GM21529 (cell line): ENCODE measurements at regions not wholly inside any gene's neighbourhood (a gene's known extent, or its start where the extent isn't known, plus 50 kb on each side); places are given as distances from the start of the nearest gene placed in this dataset.
"Not testable (repeated sequence)": the region's sequence is repeated elsewhere in the genome, so short reads cannot be mapped to it uniquely, and the experiment has no call there.

ENCODE experiments used
- ATAC-seq: cut with Tn5 transposase; IDR thresholded peaks from one replicate; pipeline ENCODE4 v1.9.1; 2021; ENCODE audit not compliant: unreplicated experiment

DNA sequence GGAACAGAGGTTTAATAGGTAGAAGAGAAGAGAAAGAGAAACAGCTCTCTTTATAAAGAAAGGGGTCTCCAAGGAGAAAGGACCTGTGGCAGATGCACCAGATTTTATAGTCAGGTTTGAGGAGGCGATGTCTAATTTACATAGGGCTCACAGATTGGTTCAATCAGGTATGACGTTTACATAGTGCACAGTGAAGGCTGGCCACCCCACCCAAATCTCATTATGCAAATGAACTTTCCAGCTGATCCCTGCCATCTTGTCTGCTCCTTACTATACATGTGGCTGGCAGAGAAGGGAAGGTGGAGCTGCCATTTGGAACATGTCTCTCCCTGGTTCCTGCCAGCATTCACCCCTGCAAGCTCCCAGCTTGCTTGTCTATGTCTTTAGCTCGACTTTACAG lies 557.8 kb downstream of the SUCLG1 start:
- ATAC-seq: no peak

DNA sequence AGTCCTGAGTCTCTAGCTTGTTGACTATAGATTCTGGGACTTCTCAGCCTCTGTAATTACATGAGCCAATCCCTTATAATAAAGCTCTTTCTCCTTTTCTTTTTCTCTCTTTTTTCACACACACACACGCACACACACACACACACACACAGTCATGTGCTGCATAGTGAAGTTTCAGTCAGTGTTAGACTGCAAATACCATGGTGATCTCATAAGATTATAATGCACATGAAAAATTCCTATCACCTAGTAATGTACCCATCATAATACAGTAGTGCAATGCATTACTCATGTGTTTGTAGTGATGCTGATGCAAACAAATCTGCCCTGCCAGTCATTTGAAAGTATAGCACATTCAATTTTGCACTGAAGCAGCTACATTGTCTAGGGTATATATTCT lies 558.2 kb downstream of the SUCLG1 start:
- no peak for ATAC-seq

DNA sequence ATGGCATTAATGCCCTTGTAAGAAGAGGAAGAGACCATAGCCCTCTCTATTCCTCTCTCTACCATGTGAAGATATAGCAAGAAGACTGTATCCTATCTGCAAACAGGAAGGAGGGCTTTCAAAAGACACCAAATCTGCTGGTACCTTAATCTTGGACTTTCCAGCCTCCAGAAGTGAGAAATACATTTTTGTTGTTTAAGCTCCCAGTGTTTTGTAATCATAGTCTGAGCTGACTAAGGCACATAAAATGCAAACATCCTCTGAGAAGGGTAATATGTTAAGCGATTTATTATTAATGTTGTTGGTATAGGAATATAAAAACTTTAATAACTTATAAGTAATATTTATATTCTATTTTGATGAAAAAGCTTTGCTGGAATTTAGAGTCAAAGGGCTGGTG lies 559.8 kb downstream of the SUCLG1 start:
- no peak for ATAC-seq

DNA sequence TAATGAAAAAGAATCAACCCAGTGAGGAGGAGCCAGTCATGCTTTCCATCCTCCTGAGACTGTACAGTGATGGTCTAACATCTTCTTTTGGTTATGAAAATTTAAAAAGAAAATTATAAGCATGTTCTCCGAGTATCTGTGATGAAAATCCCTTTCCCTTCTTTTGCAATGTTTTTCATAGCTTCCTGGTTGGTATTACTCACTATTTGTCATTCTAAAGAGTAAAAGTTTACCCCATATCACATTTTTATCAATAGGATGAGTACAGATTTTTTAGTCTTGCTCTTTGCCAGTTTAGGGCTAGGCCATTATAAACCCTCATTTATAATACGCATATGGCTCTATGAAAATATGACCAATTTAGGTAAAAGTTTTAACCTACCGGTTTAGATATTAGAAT lies 564.1 kb downstream of the SUCLG1 start:
- ATAC-seq: no peak

DNA sequence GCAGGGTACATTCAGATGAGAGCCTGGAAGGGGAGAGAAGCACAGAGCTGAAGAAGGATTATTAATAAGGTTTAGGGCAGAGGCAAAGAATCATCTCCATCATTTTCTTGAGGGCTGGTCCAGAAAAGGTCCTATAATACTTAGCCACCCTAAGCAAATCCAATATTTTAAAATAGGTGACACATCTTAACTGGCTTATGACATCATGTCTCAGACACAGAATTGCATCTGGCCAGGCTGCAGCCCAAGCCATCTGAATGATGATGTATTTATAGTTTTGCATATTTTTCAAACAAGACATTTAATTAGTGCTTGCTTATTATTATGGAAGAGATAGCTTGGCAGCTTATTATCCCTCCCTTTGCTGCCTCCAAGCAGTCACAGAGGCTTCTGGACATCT lies 571.3 kb downstream of the SUCLG1 start:
- no peak for ATAC-seq

DNA sequence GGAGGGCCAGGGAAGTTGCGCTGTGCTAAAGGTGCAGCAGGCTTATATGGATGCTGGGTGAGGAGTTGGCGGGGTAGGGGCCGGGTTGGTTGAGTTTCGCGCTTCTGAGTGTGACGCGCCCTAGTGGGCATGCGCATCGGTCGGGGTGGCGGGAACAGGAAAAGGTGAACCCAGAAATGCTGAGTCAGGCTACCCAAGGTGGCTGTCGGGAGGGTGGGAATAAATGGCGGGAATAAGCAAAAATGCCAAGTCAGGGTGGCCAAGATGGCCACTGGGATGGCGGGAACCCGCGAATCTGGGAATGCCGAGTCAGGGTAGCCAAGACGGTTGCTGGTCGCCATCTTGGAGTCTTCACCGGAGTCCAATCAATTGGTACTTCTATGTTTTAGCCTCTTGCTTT lies 580.0 kb downstream of the SUCLG1 start:
- ATAC-seq: no peak

DNA sequence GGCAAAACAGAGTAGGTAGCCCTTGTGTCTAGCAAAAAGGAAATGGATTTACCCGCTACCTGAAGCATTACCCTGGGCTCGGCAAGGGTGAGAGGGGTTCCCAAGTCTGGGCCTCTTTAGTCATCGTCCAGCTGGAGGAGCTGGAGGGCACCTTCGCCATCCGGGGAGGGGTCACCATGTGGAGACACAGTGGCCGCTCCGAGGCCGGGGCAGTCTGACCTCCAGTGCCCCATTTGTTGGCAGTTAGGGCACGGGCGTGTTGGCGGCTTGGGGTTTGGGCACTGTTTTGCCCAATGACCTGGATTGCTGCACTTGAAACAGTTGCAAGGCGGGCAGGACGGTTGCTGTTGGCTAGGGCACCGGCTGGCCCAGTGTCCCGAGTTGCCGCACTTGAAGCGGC lies 581.8 kb downstream of the SUCLG1 start:
- not testable (repeated sequence) for ATAC-seq

DNA sequence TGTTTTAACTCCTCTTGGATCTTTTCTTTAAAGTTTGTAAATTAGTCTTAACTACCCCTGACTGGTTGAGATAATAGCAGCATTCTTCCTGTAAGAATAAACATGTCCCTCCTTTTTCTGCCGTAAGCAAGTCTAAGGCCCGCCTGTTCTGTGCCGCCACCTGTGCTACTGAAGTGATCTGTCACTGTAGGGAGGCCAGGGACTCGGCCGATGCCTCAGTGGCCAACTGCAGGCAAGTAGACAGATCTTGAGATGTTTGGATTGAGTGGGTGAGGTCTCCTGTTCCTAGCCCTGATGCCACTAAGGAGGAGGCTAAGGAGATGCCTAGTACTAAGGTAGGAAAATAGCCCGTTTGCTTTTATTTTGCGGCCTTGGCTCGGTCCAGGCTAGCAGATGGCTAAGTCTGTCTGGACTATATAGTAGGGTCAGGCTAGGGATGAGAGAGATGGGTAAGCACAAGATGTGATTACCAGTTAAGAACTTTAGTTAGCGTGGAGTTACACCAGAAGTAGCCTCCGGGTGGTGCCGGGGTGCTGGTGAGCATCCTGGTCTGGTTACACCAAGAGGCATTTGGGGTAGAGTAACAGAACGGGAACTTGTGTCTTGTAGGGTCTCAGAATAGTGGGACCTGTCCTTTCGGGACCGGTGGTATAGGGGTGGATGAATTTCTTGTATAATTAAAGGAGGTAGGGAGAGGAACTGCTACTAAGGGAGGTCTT lies 584.2 kb downstream of the SUCLG1 start:
- ATAC-seq: no peak

DNA sequence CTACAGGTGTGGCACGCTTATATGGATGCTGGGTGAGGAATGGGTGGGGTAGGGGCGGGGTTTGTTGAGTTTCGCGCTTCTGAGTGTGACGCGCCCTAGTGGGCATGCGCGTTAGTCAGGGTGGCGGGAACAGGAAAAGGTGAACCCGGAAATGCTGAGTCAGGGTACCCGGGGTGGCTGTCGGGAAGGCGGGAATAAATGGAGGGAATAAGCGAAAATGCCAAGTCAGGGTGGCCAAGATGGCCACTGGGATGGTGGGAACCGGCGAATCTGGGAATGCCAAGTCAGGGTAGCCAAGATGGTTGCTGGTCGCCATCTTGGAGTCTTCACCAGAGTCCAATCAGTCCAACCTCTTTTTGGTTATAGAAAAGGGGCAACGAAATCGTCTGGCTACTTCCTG lies 585.0 kb downstream of the SUCLG1 start:
- no peak for ATAC-seq

DNA sequence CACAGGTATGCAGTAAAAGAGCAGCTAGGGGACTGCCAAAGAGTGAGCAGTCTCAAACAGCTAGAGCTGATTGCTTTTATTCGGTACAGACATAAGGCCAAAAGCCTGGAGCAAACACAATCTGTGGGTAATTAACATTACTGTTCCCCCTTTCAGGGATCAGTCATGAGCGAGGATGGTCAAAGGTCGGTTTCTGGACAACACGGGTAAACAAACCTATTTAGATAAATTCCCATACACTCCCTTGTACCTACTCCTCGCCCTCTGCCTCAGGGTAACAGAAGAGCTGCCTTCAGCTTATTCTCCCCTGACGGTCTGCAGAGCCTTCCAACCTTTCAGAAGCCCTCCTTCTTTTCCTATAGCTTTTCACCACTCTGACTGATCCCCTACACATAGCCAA lies 586.0 kb downstream of the SUCLG1 start:
- no peak for ATAC-seq

DNA sequence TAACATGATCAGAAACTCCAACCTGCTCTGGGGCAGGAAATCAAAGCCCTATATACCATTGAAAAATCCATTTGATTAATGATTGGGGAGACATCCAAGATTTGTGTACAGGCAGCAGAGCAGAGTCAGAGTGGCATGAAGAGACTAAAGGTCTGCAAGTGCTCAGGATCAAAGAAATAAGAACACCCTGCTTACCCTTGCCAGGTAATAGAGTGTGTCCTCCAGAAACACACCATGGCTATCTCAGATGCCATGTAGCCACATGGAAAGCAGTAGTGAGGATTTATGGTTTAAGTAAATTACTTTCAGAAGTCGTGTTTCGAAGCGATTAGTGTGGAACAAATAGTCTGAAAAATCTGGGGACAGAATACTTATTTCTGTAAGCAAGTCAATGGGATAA lies 592.9 kb downstream of the SUCLG1 start:
- no peak for ATAC-seq

DNA sequence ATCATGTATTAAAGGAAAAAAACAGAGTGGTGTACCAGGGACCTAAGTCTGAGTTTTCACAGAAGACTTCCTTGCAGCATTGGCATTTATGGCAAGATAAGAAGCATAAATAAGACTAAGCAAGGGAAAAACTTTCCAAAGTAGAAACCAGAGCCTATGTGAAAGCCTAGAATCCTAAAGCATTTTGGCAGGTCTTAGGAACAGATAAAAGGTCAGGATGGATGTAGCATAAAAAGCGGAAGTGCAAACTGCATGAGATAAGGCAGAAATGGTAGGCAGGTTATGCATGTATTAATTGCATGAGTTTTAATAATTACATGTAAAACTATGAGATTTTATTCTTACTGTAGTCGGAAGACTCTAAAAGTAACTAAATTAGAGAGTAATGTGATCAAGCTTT lies 596.5 kb downstream of the SUCLG1 start:
- ATAC-seq: no peak

DNA sequence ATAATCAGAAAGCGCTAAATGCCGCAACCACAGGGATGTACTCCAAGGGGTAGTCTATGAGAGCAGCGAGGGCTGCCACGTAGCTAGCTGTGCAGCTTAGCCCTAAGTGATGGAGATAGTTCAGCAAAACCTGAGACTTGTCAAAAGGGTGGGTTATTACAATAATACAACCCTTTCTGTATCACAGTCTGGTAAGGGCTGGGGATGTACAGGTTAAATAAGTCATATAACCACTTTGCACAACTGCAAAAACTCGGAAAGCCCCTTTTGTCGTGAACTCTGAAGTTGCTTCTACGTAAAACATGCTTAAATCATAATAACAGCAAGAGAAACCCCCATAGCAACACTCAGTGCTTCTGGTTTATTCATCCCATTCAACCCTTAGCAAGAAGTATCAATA lies 598.8 kb downstream of the SUCLG1 start:
- ATAC-seq: no peak

DNA sequence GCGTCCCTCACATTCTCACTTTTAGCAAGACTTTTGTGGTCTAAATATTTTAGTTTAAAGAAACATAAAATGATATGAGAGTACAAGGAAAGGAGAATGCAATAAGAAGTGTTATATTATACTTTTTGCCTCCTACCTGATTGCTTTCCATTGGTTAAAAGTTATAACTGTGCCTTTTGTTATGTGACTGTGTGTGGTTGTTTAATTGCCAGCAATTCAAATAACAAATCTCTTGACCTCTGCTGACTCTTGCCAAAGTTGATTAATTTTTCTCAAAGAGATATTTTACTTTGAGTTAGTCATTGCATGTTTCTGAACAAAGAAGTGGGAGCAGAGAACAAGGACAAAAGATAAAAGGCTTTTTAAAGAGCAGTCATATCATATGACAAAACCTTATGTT lies 599.5 kb downstream of the SUCLG1 start:
- ATAC-seq: no peak

DNA sequence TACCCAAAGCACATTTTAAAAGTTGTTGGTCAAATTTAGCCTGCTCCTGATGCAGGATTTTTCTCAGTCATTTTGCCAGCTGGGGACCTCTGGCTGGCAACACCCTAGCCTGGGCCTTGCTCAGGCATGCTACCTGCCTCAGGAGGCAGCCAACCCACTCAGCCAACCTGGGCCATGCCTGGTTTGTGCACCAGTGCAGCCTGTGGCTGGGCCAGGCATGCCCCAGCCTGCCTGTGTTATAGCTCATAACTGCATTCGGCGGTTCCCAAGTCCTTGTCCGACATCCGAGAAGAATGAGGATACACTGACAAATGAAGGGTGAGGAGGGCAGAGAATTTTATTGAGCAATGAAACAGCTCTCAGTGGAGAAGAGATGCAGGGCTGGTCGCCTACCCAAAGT lies 608.0 kb downstream of the SUCLG1 start:
- ATAC-seq: no peak

DNA sequence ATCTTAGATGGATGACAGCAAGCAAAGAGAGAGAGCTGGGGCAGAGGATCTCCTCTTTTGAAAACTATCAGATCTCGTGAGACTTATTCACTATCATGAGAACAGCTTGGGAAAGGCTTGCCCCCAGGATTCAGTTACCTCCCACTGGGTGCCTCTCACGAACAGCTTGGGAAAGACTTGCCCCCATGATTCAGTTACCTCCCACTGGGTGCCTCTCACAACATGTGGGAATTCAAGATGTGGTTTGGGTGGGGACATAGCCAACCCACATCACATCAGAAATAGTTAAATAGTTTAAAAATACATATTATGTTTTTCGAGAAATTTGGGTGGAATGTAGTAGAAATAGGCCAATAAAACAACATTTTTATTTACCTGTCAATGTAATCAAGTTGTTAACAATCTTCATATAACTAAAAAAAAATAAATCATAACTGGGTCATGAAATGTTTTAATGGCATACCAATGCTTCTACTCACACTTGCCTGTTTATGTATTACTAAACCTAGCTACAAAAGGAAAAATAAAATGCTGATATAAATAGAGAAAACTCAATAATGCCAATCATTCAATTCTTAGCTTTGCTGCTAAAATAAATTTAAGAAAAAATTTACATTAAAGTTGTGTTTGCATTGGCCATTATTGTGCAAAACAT lies 608.9 kb downstream of the SUCLG1 start:
- no peak for ATAC-seq

DNA sequence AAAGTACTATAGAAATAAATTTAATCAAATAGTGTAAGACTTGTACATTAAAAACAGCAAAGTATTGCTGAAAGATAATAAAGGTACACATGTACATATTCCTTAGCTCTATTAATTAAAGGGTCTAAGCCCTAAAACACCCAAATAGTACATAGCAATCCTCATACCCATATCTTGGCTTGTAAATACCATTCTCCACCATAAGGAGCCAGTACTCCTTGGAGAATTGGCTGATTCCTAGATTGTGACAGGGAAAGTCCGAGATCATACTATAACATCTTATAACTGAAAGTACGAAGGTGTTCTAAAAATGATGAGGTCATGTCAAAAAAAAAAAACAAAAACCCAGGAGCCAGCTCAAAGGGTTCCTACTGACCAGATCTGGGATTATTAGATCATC lies 614.6 kb downstream of the SUCLG1 start:
- no peak for ATAC-seq

DNA sequence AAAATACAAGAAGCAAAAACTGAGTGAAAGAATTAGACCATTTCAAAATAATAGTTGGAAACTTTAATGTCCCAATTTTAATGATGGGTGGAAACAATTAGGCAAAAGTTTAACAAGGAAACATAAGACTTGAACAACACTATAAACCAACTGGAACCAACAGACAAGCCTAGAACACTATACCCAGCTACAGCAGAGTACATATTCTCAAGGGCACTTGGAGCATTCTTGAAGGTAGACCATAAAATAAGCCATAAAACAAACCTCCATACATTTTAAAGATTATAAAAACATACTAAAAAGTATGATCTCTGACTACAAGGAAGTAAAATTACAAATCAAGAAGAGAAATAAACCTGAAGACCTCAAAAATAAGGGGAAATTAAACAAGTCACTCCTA lies 616.7 kb downstream of the SUCLG1 start:
- no peak for ATAC-seq

DNA sequence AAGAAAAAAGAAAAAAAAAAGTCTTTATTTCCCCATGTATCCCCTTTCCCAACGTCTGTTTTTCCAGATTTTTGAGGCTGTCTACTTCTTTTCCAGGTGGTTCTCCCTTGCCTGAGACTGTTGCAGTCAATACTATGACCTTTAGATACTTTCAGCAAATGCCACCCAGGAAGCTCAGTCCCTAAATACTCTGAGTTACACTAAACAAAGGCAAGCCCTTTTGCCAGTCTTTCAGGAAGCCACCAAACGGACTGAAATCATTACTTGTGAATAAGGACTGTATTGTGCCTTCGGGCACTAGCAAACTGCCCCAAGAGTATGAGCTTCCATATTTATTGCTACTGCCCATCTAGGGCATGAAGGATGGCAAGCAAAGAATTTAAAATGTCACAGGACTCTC lies 621.3 kb downstream of the SUCLG1 start:
- no peak for ATAC-seq

DNA sequence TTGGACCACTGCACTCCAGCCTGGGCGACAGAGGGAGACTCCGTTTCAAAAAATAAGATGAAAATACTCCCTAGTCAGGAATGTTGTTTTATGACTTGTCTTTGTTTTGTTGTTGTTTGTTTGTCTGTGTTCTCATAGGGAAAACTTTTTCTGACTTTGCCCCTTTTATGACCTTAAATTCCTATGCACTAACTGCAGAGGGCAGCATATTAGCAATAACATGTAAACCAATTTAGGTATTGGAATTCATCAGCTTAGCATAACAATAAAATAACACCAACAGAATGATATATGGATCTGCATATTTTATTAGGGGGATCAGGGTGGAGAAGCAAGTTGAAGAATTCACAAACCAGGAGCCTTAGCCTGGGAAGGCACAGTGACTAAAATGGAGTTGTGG lies 631.5 kb downstream of the SUCLG1 start:
- ATAC-seq: no peak

DNA sequence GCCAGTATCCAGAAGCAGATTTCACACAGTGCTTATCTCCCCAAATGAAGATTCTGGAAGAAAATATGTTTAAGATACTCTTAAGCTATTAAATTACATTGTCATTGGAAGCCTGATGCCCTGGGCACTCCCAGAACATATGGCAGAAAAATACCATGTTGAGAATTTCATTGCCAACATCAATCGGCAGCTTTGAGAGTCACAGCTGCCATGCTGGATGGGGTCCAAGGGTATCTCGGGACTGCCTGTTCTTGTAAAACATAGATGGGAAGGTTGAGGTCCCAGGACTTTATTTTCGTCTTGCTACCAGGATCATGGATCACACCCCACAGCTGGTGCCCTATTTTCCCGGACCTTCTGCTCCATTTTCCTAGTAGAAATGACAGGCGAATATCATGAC lies 632.5 kb downstream of the SUCLG1 start:
- no peak for ATAC-seq

DNA sequence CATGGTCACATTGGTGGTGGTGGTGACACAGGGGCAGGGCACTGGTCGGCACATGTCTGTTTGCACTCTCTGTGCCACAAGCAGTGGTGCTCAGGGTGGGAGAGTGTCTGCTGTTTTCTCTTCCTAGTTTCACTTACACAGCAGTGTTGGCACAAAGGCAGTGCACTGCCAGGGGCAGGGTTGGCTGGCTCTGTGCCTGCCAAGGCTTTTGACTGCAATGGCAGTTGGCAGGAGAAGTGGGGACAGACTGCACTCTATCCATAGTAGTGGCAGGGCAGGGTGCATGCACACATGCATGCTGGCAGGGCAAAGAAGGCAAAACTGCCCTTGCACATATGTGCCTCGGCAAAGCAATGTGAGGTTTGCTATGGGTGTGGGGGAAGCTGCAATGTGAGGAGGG lies 635.9 kb downstream of the SUCLG1 start:
- ATAC-seq: no peak

DNA sequence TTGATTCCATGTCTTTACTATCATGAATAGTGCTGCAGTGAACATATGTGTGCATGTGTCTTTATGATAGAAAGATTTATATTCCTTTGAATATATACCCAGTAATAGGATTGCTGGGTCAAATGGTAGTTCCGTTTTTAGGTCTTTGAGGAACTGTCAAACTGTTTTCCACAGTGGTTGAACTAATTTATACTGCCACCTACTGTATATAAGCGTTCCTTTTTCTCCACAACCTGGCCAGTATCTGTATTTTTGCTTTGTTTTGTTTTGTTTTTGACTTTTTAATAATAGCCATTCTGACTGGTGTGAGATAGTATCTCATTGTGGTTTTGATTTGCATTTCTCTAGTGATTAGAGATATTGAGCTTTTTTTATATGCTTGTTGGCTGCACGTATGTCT lies 641.6 kb downstream of the SUCLG1 start:
- ATAC-seq: no peak
